WTC11 (cell line): ENCODE measurements at regions not wholly inside any gene's neighbourhood (a gene's known extent, or its start where the extent isn't known, plus 50 kb on each side); places are given as distances from the start of the nearest gene placed in this dataset.

Experiments used
- ATAC-seq: fragments of 200-7000 bp; cut with Tn5 transposase; 2 replicates; pipeline ENCODE4 v1.10.0; 2021; ENCODE audit warnings: mild to moderate bottlenecking, moderate library complexity
- CTCF ChIA-PET: fragments of 300-600 bp; sonication (Branson Sonifier 250); formaldehyde crosslinking; loops from one replicate; lab custom pipeline; 2021; ENCODE audit warnings: antibody characterized with exemption; lab: Charles Lee
- POLR2A ChIA-PET: fragments of 350-600 bp; sonication (Branson Sonifier 250); formaldehyde crosslinking; loops from one replicate; lab custom pipeline; 2021; ENCODE audit warnings: antibody characterized with exemption; lab: Charles Lee
- DNase-seq: peaks from one replicate; pipeline ENCODE4 v3.0.0; 2021; ENCODE audit warnings: low spot score
- H3K27ac Mint-ChIP-seq: 2 replicates; pipeline ENCODE4 v1.8.0; 2021; ENCODE audit warnings: mixed read lengths
- H3K27me3 Mint-ChIP-seq: 2 replicates; pipeline ENCODE4 v1.8.0; 2021; ENCODE audit warnings: low read depth, mild to moderate bottlenecking, moderate library complexity, mixed read lengths
- H3K36me3 Mint-ChIP-seq: 2 replicates; pipeline ENCODE4 v1.8.0; 2021; ENCODE audit warnings: mixed read lengths
- H3K4me1 Mint-ChIP-seq: 2 replicates; pipeline ENCODE4 v1.8.0; 2022; ENCODE audit warnings: mixed read lengths
- H3K4me3 Mint-ChIP-seq: 2 replicates; pipeline ENCODE4 v1.8.0; 2021; ENCODE audit warnings: mild to moderate bottlenecking, moderate library complexity, mixed read lengths
- H3K9me3 Mint-ChIP-seq: 2 replicates; pipeline ENCODE4 v1.8.0; 2021; ENCODE audit warnings: mixed read lengths
- CREB1 ChIP-seq: sonication (generic); formaldehyde crosslinking; IDR thresholded peaks from 2 replicates; pipeline ENCODE4 v1.8.0; 2023; ENCODE audit warnings: mild to moderate bottlenecking, missing genetic modification reagents
- ETV6 ChIP-seq: sonication (generic); formaldehyde crosslinking; IDR thresholded peaks from 2 replicates; pipeline ENCODE4 v1.8.1; 2022; ENCODE audit warnings: mild to moderate bottlenecking, missing genetic modification reagents
- FOXJ3 ChIP-seq: sonication (generic); formaldehyde crosslinking; IDR thresholded peaks from 2 replicates; pipeline ENCODE4 v1.9.0; 2021; ENCODE audit warnings: missing genetic modification reagents, mild to moderate bottlenecking, borderline replicate concordance
- GTF2I ChIP-seq: fragments of 250-450 bp; sonication (Bioruptor Pico); conservative IDR thresholded peaks from 2 replicates; pipeline ENCODE4 v1.4.0; 2021; ENCODE audit warnings: mild to moderate bottlenecking
- HMGA2 ChIP-seq: fragments of 250-450 bp; sonication (Bioruptor Pico); IDR thresholded peaks from 2 replicates; pipeline ENCODE4 v1.4.0; 2021; ENCODE audit warnings: mild to moderate bottlenecking, moderate library complexity
- JUN ChIP-seq: sonication (generic); formaldehyde crosslinking; IDR thresholded peaks from 2 replicates; pipeline ENCODE4 v1.8.0; 2023; ENCODE audit warnings: mild to moderate bottlenecking, missing genetic modification reagents
- KAT7 ChIP-seq: sonication (generic); formaldehyde crosslinking; IDR thresholded peaks from 2 replicates; pipeline ENCODE4 v1.8.1; 2023; ENCODE audit warnings: missing genetic modification reagents, mild to moderate bottlenecking, borderline replicate concordance
- RELA ChIP-seq: sonication (generic); formaldehyde crosslinking; IDR thresholded peaks from 2 replicates; pipeline ENCODE4 v1.8.1; 2022; ENCODE audit warnings: missing genetic modification reagents, mild to moderate bottlenecking, borderline replicate concordance
- SMAD4 ChIP-seq: sonication (generic); formaldehyde crosslinking; IDR thresholded peaks from 2 replicates; pipeline ENCODE4 v1.8.0; 2022; ENCODE audit warnings: mild to moderate bottlenecking, missing genetic modification reagents
- TP53 ChIP-seq: sonication (generic); formaldehyde crosslinking; IDR thresholded peaks from 2 replicates; pipeline ENCODE4 v1.8.1; 2023; ENCODE audit warnings: mild to moderate bottlenecking, missing genetic modification reagents
- ZNF219 ChIP-seq: sonication (generic); formaldehyde crosslinking; IDR thresholded peaks from 2 replicates; pipeline ENCODE4 v1.8.0; 2023; ENCODE audit warnings: missing genetic modification reagents, mild to moderate bottlenecking, borderline replicate concordance
- ZNF396 ChIP-seq: fragments of 250-450 bp; sonication (Bioruptor Pico); IDR thresholded peaks from 2 replicates; pipeline ENCODE4 v1.8.0; 2021; ENCODE audit warnings: mild to moderate bottlenecking, moderate library complexity, borderline replicate concordance
- TF ChIP-seq, protein P1 (sequence below): sonication (generic); formaldehyde crosslinking; IDR thresholded peaks from 2 replicates; pipeline ENCODE4 v1.8.0; 2023; ENCODE audit warnings: missing genetic modification reagents, mild to moderate bottlenecking, borderline replicate concordance
- TF ChIP-seq, protein P2 (sequence below): sonication (generic); formaldehyde crosslinking; IDR thresholded peaks from 2 replicates; pipeline ENCODE4 v1.8.1; 2023; ENCODE audit warnings: mild to moderate bottlenecking, moderate library complexity, missing genetic modification reagents
- TF ChIP-seq, protein P3 (sequence below): sonication (generic); formaldehyde crosslinking; IDR thresholded peaks from 2 replicates; pipeline ENCODE4 v1.8.0; 2022; ENCODE audit warnings: mild to moderate bottlenecking, missing genetic modification reagents
- TF ChIP-seq, protein P4 (sequence below): sonication (generic); formaldehyde crosslinking; IDR thresholded peaks from 2 replicates; pipeline ENCODE4 v1.8.1; 2022; ENCODE audit warnings: mild to moderate bottlenecking, moderate library complexity, missing genetic modification reagents
- TF ChIP-seq, protein P5 (sequence below): sonication (generic); formaldehyde crosslinking; conservative IDR thresholded peaks from 2 replicates; pipeline ENCODE4 v1.8.1; 2023; ENCODE audit warnings: mild to moderate bottlenecking, low read depth, missing genetic modification reagents, moderate library complexity
- TF ChIP-seq, protein P6 (sequence below): fragments of 250-450 bp; sonication (Bioruptor Pico); IDR thresholded peaks from 2 replicates; pipeline ENCODE4 v2.1.2; 2022; ENCODE audit warnings: mild to moderate bottlenecking, moderate library complexity
- TF ChIP-seq, protein P7 (sequence below): sonication (generic); formaldehyde crosslinking; IDR thresholded peaks from 2 replicates; pipeline ENCODE4 v1.8.1; 2022; ENCODE audit warnings: missing genetic modification reagents, borderline replicate concordance

DNA sequence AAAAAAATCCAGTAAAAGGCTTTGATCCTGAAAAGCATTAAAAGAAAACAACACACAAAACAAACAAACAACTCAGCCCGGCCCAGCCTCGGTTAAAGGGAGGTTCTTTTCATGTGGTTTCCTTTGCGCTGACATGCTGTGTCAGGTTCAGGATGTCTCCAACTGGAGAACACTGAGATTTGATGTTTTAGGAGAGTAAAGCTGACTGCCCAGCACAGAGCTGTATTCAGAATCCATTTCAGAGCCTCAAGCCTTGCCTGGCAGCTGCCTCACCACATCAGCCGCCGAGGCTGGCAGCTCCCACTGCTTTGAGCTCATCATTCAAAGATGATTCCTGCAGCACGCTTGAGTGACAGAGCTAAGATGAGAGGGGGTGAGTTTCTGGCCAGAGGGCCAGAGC, 205.8 kb upstream of the LYZL1 start:
- Mint-ChIP-seq H3K4me1 (peaks cover 18% of the 10 kb centered on the region), H3K36me3 (peaks cover 12% of the 10 kb centered on the region), H3K4me3 (no peak overlapping the region), H3K27ac (no peak overlapping the region), H3K9me3 (peaks cover 25% of the 10 kb centered on the region), H3K27me3 (peaks cover 6% of the 10 kb centered on the region)
- DNase-seq (no peak), ATAC-seq (no peak)
- ChIA-PET POLR2A (no interaction called here), CTCF (interaction anchor here (0.6 to 1.3 kb wide), 3 partner anchors 36 to 507 kb away, joined by 3 to 4 read pairs (median 3); no protein-coding TSS in a partner anchor)
- no peak for TF ChIP-seq ETV6 (CRISPR knock-in tag)
- TF ChIP-seq SMAD4 (CRISPR knock-in tag), result no peak
- TF ChIP-seq, protein P1, sequence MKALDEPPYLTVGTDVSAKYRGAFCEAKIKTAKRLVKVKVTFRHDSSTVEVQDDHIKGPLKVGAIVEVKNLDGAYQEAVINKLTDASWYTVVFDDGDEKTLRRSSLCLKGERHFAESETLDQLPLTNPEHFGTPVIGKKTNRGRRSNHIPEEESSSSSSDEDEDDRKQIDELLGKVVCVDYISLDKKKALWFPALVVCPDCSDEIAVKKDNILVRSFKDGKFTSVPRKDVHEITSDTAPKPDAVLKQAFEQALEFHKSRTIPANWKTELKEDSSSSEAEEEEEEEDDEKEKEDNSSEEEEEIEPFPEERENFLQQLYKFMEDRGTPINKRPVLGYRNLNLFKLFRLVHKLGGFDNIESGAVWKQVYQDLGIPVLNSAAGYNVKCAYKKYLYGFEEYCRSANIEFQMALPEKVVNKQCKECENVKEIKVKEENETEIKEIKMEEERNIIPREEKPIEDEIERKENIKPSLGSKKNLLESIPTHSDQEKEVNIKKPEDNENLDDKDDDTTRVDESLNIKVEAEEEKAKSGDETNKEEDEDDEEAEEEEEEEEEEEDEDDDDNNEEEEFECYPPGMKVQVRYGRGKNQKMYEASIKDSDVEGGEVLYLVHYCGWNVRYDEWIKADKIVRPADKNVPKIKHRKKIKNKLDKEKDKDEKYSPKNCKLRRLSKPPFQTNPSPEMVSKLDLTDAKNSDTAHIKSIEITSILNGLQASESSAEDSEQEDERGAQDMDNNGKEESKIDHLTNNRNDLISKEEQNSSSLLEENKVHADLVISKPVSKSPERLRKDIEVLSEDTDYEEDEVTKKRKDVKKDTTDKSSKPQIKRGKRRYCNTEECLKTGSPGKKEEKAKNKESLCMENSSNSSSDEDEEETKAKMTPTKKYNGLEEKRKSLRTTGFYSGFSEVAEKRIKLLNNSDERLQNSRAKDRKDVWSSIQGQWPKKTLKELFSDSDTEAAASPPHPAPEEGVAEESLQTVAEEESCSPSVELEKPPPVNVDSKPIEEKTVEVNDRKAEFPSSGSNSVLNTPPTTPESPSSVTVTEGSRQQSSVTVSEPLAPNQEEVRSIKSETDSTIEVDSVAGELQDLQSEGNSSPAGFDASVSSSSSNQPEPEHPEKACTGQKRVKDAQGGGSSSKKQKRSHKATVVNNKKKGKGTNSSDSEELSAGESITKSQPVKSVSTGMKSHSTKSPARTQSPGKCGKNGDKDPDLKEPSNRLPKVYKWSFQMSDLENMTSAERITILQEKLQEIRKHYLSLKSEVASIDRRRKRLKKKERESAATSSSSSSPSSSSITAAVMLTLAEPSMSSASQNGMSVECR (CRISPR knock-in tag), result no peak
- TF ChIP-seq, protein P2, sequence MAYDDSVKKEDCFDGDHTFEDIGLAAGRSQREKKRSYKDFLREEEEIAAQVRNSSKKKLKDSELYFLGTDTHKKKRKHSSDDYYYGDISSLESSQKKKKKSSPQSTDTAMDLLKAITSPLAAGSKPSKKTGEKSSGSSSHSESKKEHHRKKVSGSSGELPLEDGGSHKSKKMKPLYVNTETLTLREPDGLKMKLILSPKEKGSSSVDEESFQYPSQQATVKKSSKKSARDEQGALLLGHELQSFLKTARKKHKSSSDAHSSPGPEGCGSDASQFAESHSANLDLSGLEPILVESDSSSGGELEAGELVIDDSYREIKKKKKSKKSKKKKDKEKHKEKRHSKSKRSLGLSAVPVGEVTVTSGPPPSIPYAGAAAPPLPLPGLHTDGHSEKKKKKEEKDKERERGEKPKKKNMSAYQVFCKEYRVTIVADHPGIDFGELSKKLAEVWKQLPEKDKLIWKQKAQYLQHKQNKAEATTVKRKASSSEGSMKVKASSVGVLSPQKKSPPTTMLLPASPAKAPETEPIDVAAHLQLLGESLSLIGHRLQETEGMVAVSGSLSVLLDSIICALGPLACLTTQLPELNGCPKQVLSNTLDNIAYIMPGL (CRISPR knock-in tag), result no peak
- TF ChIP-seq, protein P3, sequence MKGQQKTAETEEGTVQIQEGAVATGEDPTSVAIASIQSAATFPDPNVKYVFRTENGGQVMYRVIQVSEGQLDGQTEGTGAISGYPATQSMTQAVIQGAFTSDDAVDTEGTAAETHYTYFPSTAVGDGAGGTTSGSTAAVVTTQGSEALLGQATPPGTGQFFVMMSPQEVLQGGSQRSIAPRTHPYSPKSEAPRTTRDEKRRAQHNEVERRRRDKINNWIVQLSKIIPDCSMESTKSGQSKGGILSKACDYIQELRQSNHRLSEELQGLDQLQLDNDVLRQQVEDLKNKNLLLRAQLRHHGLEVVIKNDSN (CRISPR knock-in tag), result no peak
- TF ChIP-seq JUN (CRISPR knock-in tag), result no peak
- TF ChIP-seq, protein P4, sequence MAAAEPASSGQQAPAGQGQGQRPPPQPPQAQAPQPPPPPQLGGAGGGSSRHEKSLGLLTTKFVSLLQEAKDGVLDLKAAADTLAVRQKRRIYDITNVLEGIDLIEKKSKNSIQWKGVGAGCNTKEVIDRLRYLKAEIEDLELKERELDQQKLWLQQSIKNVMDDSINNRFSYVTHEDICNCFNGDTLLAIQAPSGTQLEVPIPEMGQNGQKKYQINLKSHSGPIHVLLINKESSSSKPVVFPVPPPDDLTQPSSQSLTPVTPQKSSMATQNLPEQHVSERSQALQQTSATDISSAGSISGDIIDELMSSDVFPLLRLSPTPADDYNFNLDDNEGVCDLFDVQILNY (CRISPR knock-in tag), result no peak
- no peak for TF ChIP-seq FOXJ3
- TF ChIP-seq HMGA2 (CRISPR knock-in tag), result no peak
- TF ChIP-seq ZNF396 (CRISPR knock-in tag), result no peak
- no peak for TF ChIP-seq CREB1 (CRISPR knock-in tag)
- no peak for TF ChIP-seq KAT7 (CRISPR knock-in tag)
- no peak for TF ChIP-seq ZNF219 (CRISPR knock-in tag)

DNA sequence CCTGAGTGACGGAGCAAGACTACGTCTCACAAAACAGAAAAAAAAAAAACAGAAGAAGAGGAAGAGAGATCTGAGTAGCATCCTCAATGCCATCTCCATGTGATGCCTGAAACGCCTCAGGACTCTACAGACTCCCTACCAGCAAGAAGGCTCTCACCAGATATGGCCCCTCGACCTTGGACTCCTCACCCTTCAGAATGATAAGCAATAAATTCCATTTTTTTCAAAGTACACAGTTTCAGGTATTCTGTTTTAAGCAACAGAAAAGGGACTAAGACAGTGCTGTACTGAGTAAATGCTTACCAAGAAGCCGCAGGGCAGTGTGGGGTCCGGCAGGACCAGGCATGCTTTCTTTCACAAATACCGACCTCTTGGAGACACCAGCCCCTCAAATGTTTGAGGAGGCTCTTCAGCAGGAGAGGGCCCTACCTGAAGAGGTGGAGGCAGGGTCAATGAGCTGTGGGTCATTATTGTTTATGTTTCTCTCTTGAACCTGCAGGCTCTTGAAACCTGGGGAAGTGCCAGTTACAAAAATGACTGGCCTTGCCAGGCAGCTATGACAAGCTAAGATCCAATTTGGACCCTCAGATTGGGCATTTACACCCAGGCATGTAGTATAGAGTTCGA, 204.1 kb upstream of the LYZL1 start:
- DNase-seq (no peak), ATAC-seq (no peak)
- CTCF ChIA-PET, result no interaction called here
- TF ChIP-seq, protein P5, sequence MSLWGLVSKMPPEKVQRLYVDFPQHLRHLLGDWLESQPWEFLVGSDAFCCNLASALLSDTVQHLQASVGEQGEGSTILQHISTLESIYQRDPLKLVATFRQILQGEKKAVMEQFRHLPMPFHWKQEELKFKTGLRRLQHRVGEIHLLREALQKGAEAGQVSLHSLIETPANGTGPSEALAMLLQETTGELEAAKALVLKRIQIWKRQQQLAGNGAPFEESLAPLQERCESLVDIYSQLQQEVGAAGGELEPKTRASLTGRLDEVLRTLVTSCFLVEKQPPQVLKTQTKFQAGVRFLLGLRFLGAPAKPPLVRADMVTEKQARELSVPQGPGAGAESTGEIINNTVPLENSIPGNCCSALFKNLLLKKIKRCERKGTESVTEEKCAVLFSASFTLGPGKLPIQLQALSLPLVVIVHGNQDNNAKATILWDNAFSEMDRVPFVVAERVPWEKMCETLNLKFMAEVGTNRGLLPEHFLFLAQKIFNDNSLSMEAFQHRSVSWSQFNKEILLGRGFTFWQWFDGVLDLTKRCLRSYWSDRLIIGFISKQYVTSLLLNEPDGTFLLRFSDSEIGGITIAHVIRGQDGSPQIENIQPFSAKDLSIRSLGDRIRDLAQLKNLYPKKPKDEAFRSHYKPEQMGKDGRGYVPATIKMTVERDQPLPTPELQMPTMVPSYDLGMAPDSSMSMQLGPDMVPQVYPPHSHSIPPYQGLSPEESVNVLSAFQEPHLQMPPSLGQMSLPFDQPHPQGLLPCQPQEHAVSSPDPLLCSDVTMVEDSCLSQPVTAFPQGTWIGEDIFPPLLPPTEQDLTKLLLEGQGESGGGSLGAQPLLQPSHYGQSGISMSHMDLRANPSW (CRISPR knock-in tag), result no peak
- TF ChIP-seq, protein P6, sequence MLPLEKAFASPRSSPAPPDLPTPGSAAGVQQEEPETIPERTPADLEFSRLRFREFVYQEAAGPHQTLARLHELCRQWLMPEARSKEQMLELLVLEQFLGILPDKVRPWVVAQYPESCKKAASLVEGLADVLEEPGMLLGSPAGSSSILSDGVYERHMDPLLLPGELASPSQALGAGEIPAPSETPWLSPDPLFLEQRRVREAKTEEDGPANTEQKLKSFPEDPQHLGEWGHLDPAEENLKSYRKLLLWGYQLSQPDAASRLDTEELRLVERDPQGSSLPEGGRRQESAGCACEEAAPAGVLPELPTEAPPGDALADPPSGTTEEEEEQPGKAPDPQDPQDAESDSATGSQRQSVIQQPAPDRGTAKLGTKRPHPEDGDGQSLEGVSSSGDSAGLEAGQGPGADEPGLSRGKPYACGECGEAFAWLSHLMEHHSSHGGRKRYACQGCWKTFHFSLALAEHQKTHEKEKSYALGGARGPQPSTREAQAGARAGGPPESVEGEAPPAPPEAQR (CRISPR knock-in tag), result no peak
- TF ChIP-seq ZNF219 (CRISPR knock-in tag), result no peak
- TF ChIP-seq, protein P7, sequence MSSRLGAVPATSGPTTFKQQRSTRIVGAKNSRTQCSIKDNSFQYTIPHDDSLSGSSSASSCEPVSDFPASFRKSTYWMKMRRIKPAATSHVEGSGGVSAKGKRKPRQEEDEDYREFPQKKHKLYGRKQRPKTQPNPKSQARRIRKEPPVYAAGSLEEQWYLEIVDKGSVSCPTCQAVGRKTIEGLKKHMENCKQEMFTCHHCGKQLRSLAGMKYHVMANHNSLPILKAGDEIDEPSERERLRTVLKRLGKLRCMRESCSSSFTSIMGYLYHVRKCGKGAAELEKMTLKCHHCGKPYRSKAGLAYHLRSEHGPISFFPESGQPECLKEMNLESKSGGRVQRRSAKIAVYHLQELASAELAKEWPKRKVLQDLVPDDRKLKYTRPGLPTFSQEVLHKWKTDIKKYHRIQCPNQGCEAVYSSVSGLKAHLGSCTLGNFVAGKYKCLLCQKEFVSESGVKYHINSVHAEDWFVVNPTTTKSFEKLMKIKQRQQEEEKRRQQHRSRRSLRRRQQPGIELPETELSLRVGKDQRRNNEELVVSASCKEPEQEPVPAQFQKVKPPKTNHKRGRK, result no peak
- no peak for TF ChIP-seq GTF2I (CRISPR knock-in tag)
- TF ChIP-seq KAT7 (CRISPR knock-in tag), result no peak
- no peak for TF ChIP-seq TP53
- TF ChIP-seq RELA (CRISPR knock-in tag), result no peak

More for the DNA sequence above, 204.1 kb upstream of the LYZL1 start:
- Mint-ChIP-seq H3K4me1 (peaks cover under 1% of the 10 kb centered on the region), H3K27me3 (peaks cover 6% of the 10 kb centered on the region), H3K27ac (no peak overlapping the region), H3K9me3 (peaks cover 25% of the 10 kb centered on the region), H3K4me3 (no peak overlapping the region), H3K36me3 (peaks cover 12% of the 10 kb centered on the region)
- POLR2A ChIA-PET, result no interaction called here
